ENCODE measurements at regions not wholly inside any gene's neighbourhood (a gene's known extent, or its start where the extent isn't known, plus 50 kb on each side); places are given as distances from the start of the nearest gene placed in this dataset.

DNA sequence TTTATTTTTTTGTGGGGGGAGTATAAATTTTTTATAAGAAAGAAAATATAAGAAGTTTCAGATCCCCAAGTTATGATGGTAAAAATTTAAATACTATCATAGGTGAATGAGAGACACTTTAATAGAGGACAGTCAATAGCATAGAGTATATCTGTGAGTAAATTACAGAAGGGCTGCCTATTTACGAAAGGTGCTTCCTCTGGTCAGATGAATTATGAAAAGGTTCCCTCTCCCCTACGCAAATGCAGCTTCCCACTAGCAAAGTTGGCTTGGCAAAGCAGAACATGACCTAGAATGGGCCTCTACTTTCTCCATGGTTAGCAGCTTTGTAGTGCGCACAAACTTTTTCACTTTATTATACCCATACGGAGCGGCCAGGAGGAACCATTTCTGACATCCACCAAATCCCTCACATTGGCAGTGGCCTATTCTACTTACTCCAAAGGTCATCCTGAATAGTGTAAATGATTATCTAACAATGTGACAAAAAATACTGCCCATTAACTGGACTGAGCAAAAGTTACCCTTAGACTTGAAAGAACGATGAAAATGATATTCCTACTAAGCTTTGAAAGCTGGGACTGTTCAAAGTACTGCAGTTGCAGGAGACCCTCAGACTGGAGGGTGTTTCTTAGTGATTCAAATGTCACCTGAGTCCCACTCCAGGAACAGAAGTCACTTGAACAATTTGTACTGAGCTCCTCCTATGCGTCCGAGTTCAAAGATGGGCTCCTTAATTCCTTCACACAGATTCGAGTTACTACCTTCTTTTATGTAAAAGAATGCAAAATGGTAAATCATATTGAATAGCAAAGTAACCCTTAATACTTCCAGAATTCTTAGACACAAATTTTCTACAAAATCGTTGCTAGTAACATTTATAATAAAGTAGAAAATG is 148.5 kb downstream of the NOL4 start:
- DNase-seq: no peak

DNA sequence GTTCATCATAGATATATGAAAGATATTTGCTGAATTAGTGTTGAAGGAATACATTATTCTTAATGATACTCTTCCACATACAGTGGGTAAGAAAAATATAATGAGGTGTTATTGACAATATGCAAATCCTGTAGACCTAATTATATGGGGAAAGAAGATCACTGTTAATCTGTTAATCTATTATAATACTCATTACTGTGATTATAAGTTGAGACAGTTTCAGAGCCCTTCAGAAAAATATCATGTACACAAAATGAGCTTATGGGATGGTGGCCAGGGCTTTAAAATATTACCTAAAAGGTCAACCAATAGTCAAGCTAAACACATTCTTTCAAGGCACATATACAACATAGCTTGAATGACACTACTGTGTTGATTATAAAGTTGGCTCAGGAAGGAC is 163.5 kb downstream of the NOL4 start:
- DNase-seq: no peak

GRCh38 chr18:34055227-34055626 is 169.5 kb downstream of the NOL4 start:
- DNase-seq: no peak

GRCh38 chr18:34050661-34051060 is 174.1 kb downstream of the NOL4 start:
- DNase-seq: no peak

- DNase-seq: no peak
Observed at GRCh38 chr18:34049511-34049910, 175.2 kb downstream of the NOL4 start.

DNA sequence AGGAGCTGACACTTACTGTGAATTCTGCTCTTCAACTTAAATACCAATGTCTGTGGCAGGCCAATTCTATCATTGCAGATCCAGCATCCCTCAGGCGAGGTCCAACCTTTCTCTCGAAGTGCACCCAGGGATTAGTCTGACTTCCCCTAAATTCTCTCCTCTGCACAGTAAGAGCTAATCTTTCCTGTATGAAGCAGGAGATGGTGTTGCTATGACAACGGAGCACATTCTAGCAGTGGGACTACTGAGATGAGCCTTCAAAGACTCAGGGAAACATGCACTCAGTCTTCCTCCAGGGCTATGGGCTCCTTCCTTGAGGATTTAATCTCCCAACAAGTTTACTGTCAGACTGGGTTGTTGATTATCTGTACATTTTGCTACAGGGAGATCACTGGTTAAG is 176.3 kb downstream of the NOL4 start:
- DNase-seq: no peak

DNA sequence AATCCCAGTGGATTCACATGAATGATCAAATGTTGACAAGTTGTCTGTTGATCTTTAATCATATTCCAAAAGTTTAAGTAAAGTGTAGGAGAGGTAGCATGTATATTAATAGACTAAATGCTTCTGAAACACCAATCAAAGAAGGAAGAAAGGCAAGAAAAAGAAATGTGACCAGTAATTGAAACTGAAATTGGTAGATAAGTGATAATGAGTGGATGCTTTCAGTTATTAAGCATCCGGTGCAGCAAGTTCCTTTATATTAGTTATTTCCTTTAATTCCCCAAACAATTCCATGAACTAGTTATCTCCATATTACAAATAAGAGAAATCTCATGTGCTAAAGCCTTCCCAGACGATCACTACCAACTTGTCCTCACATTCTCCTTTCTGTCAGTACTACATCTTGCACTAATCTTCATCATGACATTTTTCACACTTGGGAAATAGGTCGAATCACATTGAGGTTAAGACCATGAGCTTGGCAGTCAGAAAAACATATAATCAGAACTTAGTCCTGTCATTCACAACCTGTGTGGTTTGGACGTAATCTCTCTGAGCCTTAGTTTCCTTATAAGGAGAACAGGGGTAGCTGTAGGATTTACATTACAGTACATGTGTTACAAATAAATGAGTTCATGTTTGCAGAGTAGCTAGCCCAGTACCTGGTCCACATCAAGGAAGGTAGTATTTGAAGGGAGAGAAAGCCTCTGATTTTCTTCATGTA is 182.1 kb downstream of the NOL4 start:
- DNase-seq: no peak

DNA sequence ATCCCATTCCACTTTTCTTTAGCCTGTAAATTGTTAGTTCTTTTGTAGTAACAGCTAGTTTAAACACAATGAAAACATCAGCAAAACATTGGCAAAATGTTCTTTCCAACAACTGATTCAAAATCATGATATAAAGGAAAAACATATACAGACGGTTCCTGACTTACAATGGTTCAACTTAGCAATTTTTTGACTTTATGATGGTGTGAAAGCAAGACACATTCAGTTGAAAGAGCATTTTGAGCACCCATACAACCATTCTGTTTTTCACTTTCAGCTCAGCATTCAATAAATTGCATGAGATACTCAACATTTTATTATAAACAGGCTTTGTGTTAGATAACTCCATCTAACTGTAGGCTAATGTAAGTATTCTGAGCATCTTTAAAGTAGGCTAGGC is 185.1 kb downstream of the NOL4 start:
- no peak for DNase-seq

DNA sequence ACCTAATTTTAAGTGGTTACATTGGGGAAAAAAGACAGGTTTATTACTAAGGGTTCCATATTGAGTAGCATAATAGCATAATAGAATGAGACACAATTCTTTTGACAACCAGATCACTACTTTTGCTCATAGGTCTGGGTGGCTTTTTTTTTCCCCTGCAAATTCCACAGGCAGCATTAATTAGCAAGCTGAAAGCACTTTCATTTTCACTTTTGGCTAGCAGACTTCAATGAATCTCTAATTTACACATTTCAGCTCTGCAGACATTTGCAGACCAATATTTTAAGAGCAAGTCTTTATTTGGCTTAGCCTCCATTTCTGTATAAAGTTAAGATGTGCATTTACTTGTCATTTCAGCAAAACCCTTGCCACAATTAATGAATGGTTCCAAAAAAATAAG is 185.5 kb downstream of the NOL4 start:
- DNase-seq: no peak

GRCh38 chr18:34038086-34038485 is 186.6 kb downstream of the NOL4 start:
- DNase-seq: no peak

GRCh38 chr18:34033968-34034367 is 190.7 kb downstream of the NOL4 start:
- no peak for DNase-seq

GRCh38 chr18:34031810-34032209 is 192.9 kb downstream of the NOL4 start:
- no peak for DNase-seq

DNA sequence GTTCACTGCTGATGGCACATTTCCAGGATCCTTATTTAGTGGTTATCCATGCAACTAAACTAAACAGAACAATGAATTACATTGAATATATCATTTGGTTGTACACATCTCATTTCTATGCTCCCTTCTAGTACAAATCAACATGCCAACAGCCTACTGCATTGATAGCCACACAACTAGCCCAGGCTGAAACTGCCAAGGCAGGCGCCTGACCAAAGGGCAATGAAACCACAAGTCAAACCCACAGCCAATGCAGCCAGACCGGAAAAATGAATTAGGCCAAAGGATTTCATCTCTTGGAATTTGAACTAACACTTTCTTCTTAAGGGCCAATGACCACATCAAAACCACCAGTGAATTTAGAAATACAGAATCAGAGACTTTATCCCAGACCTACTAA is 196.4 kb downstream of the NOL4 start:
- no peak for DNase-seq

GRCh38 chr18:34025191-34025801 is 199.4 kb downstream of the NOL4 start:
- no peak for DNase-seq

DNA sequence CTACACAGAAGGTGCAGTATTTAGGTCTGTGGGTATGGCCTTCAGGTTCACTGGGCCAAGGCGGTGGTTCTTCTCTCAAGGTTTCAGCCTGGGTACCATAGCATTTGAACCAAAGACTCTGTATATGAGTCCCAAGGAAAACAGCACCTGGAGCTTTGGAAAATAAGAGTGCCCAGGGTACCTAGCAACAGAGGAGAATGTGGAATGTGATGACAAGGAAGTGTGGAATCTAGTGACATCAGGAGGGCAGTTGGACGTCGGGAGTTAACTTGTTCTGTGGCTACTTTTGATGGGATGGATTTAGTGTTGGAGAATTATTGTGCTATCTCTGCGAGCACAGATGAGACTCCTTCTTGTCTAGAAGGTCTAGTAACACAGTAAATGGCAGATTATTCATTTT is 201.2 kb downstream of the NOL4 start:
- DNase-seq: no peak

GRCh38 chr18:34018336-34018735 is 206.4 kb downstream of the NOL4 start:
- no peak for DNase-seq

- no peak for DNase-seq
Observed at GRCh38 chr18:34003687-34004086, 221.0 kb downstream of the NOL4 start.

DNA sequence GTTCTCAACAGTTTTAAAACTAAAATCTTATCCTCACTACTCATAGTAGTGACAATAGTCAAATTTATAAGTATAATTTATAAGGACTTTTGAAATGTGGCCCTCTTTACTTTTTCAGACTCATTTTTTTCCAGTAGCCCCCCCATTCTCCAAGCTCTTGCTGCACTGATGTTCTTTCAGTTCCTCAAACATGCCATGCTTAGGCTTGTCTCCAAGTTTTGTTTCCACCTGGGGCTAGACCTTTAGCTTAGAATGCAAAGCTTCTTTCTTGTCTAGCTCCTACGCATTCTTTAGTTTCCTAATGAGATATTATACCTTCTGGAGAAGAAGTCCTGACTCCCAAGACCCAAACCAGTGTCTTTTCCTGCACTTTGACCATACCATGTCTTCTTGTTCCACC is 222.6 kb downstream of the NOL4 start:
- DNase-seq: no peak

- no peak for DNase-seq
Observed at GRCh38 chr18:34001376-34001775, 223.3 kb downstream of the NOL4 start.

DNA sequence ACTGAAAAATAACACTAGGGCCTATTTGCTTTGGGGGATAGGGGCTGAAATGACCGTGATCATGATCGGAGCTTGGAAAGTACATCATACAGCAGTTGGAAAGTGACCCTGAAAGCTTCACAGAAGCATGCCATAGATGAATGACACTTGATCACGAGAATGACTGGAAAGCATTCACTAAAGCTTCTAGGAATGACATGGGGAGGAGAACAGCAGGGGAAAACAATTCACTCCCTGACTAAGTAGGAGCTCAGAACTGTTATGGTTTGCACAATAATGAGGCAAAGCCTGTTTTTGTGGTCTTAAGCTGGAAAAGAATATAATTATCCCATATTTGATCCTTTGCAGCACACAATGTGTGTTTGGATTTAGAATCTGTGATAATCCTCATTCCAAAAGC is 237.5 kb downstream of the NOL4 start:
- DNase-seq: no peak

DNA sequence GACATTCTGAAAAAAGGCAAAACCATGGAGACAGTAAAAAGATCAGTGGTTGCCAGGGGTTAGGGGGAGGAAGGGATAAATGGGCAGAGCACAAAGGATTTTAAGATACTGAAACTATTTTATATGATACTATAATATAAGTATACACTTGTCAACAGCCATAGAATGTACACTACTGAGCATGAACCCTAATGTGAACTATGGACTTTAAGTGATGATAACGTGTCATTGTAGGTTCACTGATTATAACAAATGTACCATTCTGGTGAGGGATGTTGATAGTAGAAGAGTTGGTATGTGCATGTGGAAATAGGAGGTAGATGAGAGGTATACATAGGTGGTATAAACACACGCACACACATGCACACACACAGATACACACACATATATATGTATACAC is 241.6 kb downstream of the NOL4 start:
- no peak for DNase-seq

DNA sequence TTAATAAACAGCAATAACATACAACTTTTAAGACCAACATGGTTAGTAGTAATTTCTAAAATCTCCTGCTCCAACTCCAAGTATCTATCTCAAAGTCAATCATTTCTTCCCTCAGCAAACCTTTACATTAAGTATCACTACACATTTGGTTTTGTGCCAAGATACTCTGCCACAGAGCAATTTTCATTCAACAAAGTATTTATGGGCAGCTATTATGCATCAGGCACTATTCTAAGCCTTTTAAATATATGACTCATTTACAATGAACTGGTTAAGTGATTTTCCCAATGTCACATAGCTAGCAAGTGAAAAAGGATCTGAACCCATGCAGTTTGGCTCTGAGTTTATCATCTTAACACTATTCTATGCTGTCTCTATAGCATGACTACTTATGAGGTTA is 264.3 kb downstream of the NOL4 start:
- DNase-seq: no peak

- no peak for DNase-seq
Observed at GRCh38 chr18:33959609-33960008, 265.1 kb downstream of the NOL4 start.

GRCh38 chr18:33957707-33958106 is 267.0 kb downstream of the NOL4 start:
- no peak for DNase-seq
